K562 (cell line): ENCODE measurements at regions not wholly inside any gene's neighbourhood (a gene's known extent, or its start where the extent isn't known, plus 50 kb on each side); places are given as distances from the start of the nearest gene placed in this dataset.

Experiments
- CBX5 ChIP-seq: IDR thresholded peaks from 2 replicates; pipeline ENCODE4 v1.6.1; 2014; ENCODE audit warnings: low read depth, borderline replicate concordance
- CTCF ChIP-seq, 3 experiments: IDR thresholded peaks in 2 of 3; conservative IDR thresholded peaks in 1 of 3; 2 replicates each; pipeline ENCODE4 v1.5.1; 2011 to 2012; ENCODE audit warnings: low read length in 3 of 3, mild to moderate bottlenecking in 3 of 3, control low read depth in 2 of 3, improper control_type of control experiment in 1 of 3, inconsistent platforms in 1 of 3, low read depth in 1 of 3, mixed read lengths in 1 of 3, moderate library complexity in 1 of 3; ENCODE audit not compliant: insufficient read depth in 2 of 3
- HDAC6 ChIP-seq: IDR thresholded peaks from 2 replicates; pipeline ENCODE4 v1.6.1; 2012; ENCODE audit warnings: low read depth, mild to moderate bottlenecking, control low read depth, inconsistent platforms, low read length, moderate library complexity
- KAT7 ChIP-seq: sonication (generic); formaldehyde crosslinking; IDR thresholded peaks from 2 replicates; pipeline ENCODE4 v1.8.0; 2022; ENCODE audit warnings: missing genetic modification reagents, mild to moderate bottlenecking, borderline replicate concordance
- UBTF ChIP-seq, 2 experiments: IDR thresholded peaks; 2 replicates each; pipeline ENCODE4 v1.6.1; 2012; ENCODE audit warnings: improper control_type of control experiment in 2 of 2, low read depth in 2 of 2, low read length in 2 of 2, borderline replicate concordance in 1 of 2
- ZNF124 ChIP-seq: sonication (generic); formaldehyde crosslinking; IDR thresholded peaks from 2 replicates; pipeline ENCODE4 v1.8.1; 2022; ENCODE audit warnings: missing genetic modification reagents
- ZNF830 ChIP-seq: fragments of 250-450 bp; sonication (Bioruptor Pico); IDR thresholded peaks from 2 replicates; pipeline ENCODE4 v1.5.0; 2021; ENCODE audit warnings: mild to moderate bottlenecking
- TF ChIP-seq, protein P1 (sequence below): sonication (generic); formaldehyde crosslinking; IDR thresholded peaks from 2 replicates; pipeline ENCODE4 v1.8.0; 2022; ENCODE audit warnings: missing genetic modification reagents, mild to moderate bottlenecking, borderline replicate concordance
- TF ChIP-seq, protein P2 (sequence below): fragments of 250-450 bp; sonication (Bioruptor Pico); IDR thresholded peaks from 2 replicates; pipeline ENCODE4 v1.8.0; 2021; ENCODE audit warnings: moderate library complexity, mild to moderate bottlenecking, inconsistent platforms
- TF ChIP-seq, protein P3 (sequence below), 3 experiments: fragments of 200-800 bp in 1 of 3; sonication (Bioruptor generic) in 1 of 3; sonication (generic) in 1 of 3; formaldehyde crosslinking in 1 of 3; IDR thresholded peaks; 2 replicates each; pipeline versions ENCODE4 v1.6.1 to v1.8.0; 2016 to 2022; ENCODE audit warnings: mild to moderate bottlenecking in 2 of 3, missing compliant biosample characterization in 2 of 3, missing genetic modification characterization in 2 of 3, missing genetic modification reagents in 1 of 3

DNA sequence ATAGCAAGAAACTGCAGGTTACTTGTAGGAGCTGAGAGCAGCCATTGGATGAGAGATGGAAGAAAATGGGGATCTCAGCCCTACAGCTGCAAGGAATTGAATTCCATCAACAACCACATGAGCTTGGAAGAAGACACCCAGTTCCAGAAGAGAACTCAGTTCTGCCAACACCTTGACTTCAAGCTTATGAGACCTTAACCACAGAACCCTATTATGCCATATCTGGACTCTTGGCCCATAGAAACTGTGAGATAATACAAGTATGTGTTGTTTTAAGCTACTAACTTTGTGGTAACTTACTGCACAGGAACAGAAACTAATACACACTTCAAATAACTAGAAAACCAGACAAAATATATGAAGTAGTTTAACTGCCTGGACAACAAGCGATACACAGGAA is 212.4 kb upstream of the CACNA2D1 start:
- no peak for TF ChIP-seq CTCF (IDR thresholded peaks at IDR 0.05 in 2 of 3, conservative IDR thresholded peaks at IDR 0.05 in 1 of 3; ENCODE audit: insufficient read depth in 2 of 3, low read depth in 1 of 3, low read length in 3 of 3)
- TF ChIP-seq, protein P1, sequence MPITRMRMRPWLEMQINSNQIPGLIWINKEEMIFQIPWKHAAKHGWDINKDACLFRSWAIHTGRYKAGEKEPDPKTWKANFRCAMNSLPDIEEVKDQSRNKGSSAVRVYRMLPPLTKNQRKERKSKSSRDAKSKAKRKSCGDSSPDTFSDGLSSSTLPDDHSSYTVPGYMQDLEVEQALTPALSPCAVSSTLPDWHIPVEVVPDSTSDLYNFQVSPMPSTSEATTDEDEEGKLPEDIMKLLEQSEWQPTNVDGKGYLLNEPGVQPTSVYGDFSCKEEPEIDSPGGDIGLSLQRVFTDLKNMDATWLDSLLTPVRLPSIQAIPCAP: no peak
- TF ChIP-seq ZNF124: no peak
- no peak for TF ChIP-seq HDAC6
- no peak for TF ChIP-seq ZNF830
- no peak for TF ChIP-seq CBX5
- TF ChIP-seq, protein P2, sequence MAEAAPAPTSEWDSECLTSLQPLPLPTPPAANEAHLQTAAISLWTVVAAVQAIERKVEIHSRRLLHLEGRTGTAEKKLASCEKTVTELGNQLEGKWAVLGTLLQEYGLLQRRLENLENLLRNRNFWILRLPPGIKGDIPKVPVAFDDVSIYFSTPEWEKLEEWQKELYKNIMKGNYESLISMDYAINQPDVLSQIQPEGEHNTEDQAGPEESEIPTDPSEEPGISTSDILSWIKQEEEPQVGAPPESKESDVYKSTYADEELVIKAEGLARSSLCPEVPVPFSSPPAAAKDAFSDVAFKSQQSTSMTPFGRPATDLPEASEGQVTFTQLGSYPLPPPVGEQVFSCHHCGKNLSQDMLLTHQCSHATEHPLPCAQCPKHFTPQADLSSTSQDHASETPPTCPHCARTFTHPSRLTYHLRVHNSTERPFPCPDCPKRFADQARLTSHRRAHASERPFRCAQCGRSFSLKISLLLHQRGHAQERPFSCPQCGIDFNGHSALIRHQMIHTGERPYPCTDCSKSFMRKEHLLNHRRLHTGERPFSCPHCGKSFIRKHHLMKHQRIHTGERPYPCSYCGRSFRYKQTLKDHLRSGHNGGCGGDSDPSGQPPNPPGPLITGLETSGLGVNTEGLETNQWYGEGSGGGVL (CRISPR knock-in tag): no peak
- no peak for TF ChIP-seq UBTF (IDR thresholded peaks at IDR 0.05; ENCODE audit: borderline replicate concordance in 1 of 2, low read depth in 2 of 2, low read length in 2 of 2)
- no peak for TF ChIP-seq KAT7 (CRISPR knock-in tag)
- TF ChIP-seq, protein P3, sequence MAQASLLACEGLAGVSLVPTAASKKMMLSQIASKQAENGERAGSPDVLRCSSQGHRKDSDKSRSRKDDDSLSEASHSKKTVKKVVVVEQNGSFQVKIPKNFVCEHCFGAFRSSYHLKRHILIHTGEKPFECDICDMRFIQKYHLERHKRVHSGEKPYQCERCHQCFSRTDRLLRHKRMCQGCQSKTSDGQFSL (CRISPR knock-in tag; IDR thresholded peaks at IDR 0.05): no peak
- TF ChIP-seq, protein P3 (tag; IDR thresholded peaks at IDR 0.05): no peak
